SK-N-SH (cell line): ENCODE measurements at regions not wholly inside any gene's neighbourhood (a gene's known extent, or its start where the extent isn't known, plus 50 kb on each side); places are given as distances from the start of the nearest gene placed in this dataset.
"Not testable (repeated sequence)": the region's sequence is repeated elsewhere in the genome, so short reads cannot be mapped to it uniquely, and the experiment has no call there.

Experiments
- CTCF ChIA-PET: fragments of 300-600, 350-600 bp; formaldehyde crosslinking; extraction: SDS; loops from one replicate; lab custom pipeline; 2021; lab: Yijun Ruan, JAX
- POLR2A ChIA-PET: fragments of 350-600 bp; sonication (Branson Sonifier 250); formaldehyde crosslinking; extraction: SDS; loops from one replicate; lab custom pipeline; 2020; ENCODE audit warnings: antibody characterized with exemption, inconsistent platforms; lab: Yijun Ruan, JAX
- DNase-seq: peaks from one replicate; pipeline ENCODE4 v3.0.0; 2012
- H2AFZ ChIP-seq: fragments of 200-600 bp; sonication (generic); 2 replicates; pipeline ENCODE4 v1.8.1; 2016; ENCODE audit warnings: antibody characterized with exemption, mild to moderate bottlenecking, low read depth
- H3F3A ChIP-seq: fragments of 200-600 bp; sonication (generic); replicated peaks from 2 replicates; pipeline ENCODE3; 2016; ENCODE audit warnings: antibody characterized with exemption, mild to moderate bottlenecking; ENCODE audit not compliant: insufficient read depth
- H3K27ac ChIP-seq, 2 experiments: fragments of 200-500 bp in 1 of 2; fragments of 200-600 bp in 1 of 2; sonication (Bioruptor generic) in 1 of 2; sonication (generic), shearing (Covaris generic) in 1 of 2; 2 replicates each; pipeline versions ENCODE4 v1.5.1 to v1.6.1; 2014 to 2016; ENCODE audit warnings: low read depth in 2 of 2, inconsistent platforms in 1 of 2, low read length in 1 of 2, mild to moderate bottlenecking in 1 of 2, mixed read lengths in 1 of 2
- H3K27me3 ChIP-seq: fragments of 200-600 bp; sonication (generic), shearing (Covaris generic); 2 replicates; pipeline ENCODE4 v1.6.1; 2016; ENCODE audit warnings: mixed run types; ENCODE audit not compliant: insufficient read depth
- H3K36me3 ChIP-seq, 2 experiments: fragments of 200-500 bp in 1 of 2; fragments of 200-600 bp in 1 of 2; sonication (Bioruptor generic) in 1 of 2; sonication (generic) in 1 of 2; replicated peaks in 1 of 2; 2 replicates each; pipeline versions ENCODE3 to v1.5.1; 2014 to 2016; ENCODE audit warnings: low read length in 1 of 2, mild to moderate bottlenecking in 1 of 2; ENCODE audit not compliant: insufficient read depth in 2 of 2, control insufficient read depth in 1 of 2
- H3K4me1 ChIP-seq, 2 experiments: fragments of 200-500 bp in 1 of 2; fragments of 200-600 bp in 1 of 2; sonication (Bioruptor generic) in 1 of 2; sonication (generic), shearing (Covaris generic) in 1 of 2; 2 replicates each; pipeline versions ENCODE4 v1.5.1 to v1.6.1; 2014 to 2016; ENCODE audit warnings: low read depth in 1 of 2, low read length in 1 of 2, mixed run types in 1 of 2; ENCODE audit not compliant: insufficient read depth in 2 of 2, control insufficient read depth in 1 of 2
- H3K4me2 ChIP-seq: fragments of 200-600 bp; sonication (generic), shearing (Covaris generic); 2 replicates; pipeline ENCODE4 v1.6.1; 2017; ENCODE audit warnings: mixed run types
- H3K4me3 ChIP-seq, 2 experiments: fragments of 200-500 bp in 1 of 2; fragments of 200-600 bp in 1 of 2; sonication (Bioruptor generic) in 1 of 2; sonication (generic), shearing (Covaris generic) in 1 of 2; 2 replicates each; pipeline versions ENCODE4 v1.5.1 to v1.8.1; 2014 to 2016; ENCODE audit warnings: low read depth in 2 of 2, inconsistent platforms in 1 of 2, low read length in 1 of 2, mild to moderate bottlenecking in 1 of 2, mixed read lengths in 1 of 2, moderate library complexity in 1 of 2
- H3K79me2 ChIP-seq: fragments of 200-600 bp; sonication (generic); 2 replicates; pipeline ENCODE4 v1.8.1; 2017; ENCODE audit warnings: mild to moderate bottlenecking; ENCODE audit not compliant: insufficient read depth
- H3K9ac ChIP-seq: fragments of 200-600 bp; sonication (generic); 2 replicates; pipeline ENCODE4 v1.6.1; 2017; ENCODE audit warnings: mixed run types
- H3K9me2 ChIP-seq: fragments of 200-600 bp; sonication (generic); 2 replicates; pipeline ENCODE4 v1.6.1; 2017; ENCODE audit warnings: mixed run types
- H3K9me3 ChIP-seq: fragments of 200-600 bp; sonication (generic); 2 replicates; pipeline ENCODE4 v1.6.1; 2017; ENCODE audit warnings: mixed run types, mild to moderate bottlenecking, moderate library complexity
- H4K20me1 ChIP-seq: fragments of 200-600 bp; sonication (generic); 2 replicates; pipeline ENCODE4 v1.6.1; 2017; ENCODE audit warnings: mild to moderate bottlenecking, mixed run types; ENCODE audit not compliant: insufficient read depth
- CHD2 ChIP-seq: fragments of 150-350 bp; IDR thresholded peaks from 2 replicates; pipeline ENCODE4 v1.6.1; 2018; ENCODE audit warnings: low read length; ENCODE audit not compliant: partially characterized antibody
- EZH2phosphoT487 ChIP-seq: fragments of 200-600 bp; sonication (generic); IDR thresholded peaks from 2 replicates; pipeline ENCODE4 v1.6.1; 2017; ENCODE audit warnings: low read depth, mixed run types, mild to moderate bottlenecking, antibody characterized with exemption, moderate library complexity, borderline replicate concordance
- FOSL2 ChIP-seq: IDR thresholded peaks from 2 replicates; pipeline ENCODE4 v1.4.0; 2012; ENCODE audit warnings: low read depth, mild to moderate bottlenecking, moderate library complexity, borderline replicate concordance
- GABPA ChIP-seq: IDR thresholded peaks from 2 replicates; pipeline ENCODE4 v1.4.0; 2012; ENCODE audit warnings: low read depth, mild to moderate bottlenecking
- MEF2A ChIP-seq: IDR thresholded peaks from 2 replicates; pipeline ENCODE4 v1.4.0; 2012; ENCODE audit warnings: low read depth, borderline replicate concordance
- NFIC ChIP-seq: IDR thresholded peaks from 2 replicates; pipeline ENCODE4 v1.4.0; 2012; ENCODE audit warnings: borderline replicate concordance
- RAD21 ChIP-seq: IDR thresholded peaks from 2 replicates; pipeline ENCODE4 v1.6.1; 2012; ENCODE audit warnings: mild to moderate bottlenecking, low read length
- SMC3 ChIP-seq: IDR thresholded peaks from 2 replicates; pipeline ENCODE4 v1.6.1; 2012; ENCODE audit warnings: low read depth, low read length, improper control_type of control experiment
- TAF1 ChIP-seq: IDR thresholded peaks from 2 replicates; pipeline ENCODE4 v1.6.1; 2012; ENCODE audit warnings: low read depth, mild to moderate bottlenecking, low read length, moderate library complexity, borderline replicate concordance
- TCF12 ChIP-seq: IDR thresholded peaks from 2 replicates; pipeline ENCODE4 v1.4.0; 2012
- TEAD4 ChIP-seq: IDR thresholded peaks from 2 replicates; pipeline ENCODE4 v1.4.0; 2012; ENCODE audit warnings: mild to moderate bottlenecking, borderline replicate concordance; ENCODE audit not compliant: insufficient read depth
- YY1 ChIP-seq: IDR thresholded peaks from 2 replicates; pipeline ENCODE4 v1.4.0; 2012; ENCODE audit warnings: low read depth, mild to moderate bottlenecking
- WGBS: methylation state at CpG from one replicate; pipeline ENCODE4 v1.1.6; 2017; ENCODE audit warnings: low lambda C conversion rate; 5-methylcytosine and 5-hydroxymethylcytosine counted together
- TF ChIP-seq, protein P1 (sequence below): fragments of 200-600 bp; sonication (generic); IDR thresholded peaks from 2 replicates; pipeline ENCODE4 v1.6.1; 2017; ENCODE audit warnings: antibody characterized with exemption, mild to moderate bottlenecking, moderate library complexity
- TF ChIP-seq, protein P2 (sequence below): IDR thresholded peaks from 2 replicates; pipeline ENCODE4; 2012
- TF ChIP-seq, protein P3 (sequence below): fragments of 150-350 bp; IDR thresholded peaks from 2 replicates; pipeline ENCODE4 v1.6.1; 2016; ENCODE audit warnings: mild to moderate bottlenecking, low read depth, low read length

DNA sequence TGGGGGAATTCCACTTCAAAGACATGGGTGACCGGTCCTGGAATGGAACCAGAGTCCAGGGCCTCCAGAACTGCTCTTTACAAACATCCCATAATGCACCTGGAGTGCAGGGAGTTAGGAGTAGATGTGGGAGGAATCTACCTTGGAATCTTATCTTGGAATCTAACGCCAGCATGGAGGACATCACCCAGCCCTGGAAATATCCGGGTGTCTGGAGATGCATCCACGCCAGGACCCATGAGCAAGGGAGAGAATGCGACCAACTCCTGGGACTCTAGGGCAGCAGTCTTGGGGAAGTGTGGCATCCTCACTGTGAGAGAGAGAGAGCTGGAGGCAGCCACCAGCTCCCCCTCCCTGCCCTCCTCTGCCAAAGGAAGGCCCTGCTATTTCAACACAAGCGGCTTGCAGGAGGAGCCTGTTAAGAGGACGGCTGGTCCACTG, 211.8 kb downstream of the UQCRFS1 start (continued):
- TF ChIP-seq, protein P1, sequence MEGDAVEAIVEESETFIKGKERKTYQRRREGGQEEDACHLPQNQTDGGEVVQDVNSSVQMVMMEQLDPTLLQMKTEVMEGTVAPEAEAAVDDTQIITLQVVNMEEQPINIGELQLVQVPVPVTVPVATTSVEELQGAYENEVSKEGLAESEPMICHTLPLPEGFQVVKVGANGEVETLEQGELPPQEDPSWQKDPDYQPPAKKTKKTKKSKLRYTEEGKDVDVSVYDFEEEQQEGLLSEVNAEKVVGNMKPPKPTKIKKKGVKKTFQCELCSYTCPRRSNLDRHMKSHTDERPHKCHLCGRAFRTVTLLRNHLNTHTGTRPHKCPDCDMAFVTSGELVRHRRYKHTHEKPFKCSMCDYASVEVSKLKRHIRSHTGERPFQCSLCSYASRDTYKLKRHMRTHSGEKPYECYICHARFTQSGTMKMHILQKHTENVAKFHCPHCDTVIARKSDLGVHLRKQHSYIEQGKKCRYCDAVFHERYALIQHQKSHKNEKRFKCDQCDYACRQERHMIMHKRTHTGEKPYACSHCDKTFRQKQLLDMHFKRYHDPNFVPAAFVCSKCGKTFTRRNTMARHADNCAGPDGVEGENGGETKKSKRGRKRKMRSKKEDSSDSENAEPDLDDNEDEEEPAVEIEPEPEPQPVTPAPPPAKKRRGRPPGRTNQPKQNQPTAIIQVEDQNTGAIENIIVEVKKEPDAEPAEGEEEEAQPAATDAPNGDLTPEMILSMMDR: no peak
- no peak for TF ChIP-seq TEAD4
- TF ChIP-seq TCF12: no peak
- no peak for TF ChIP-seq FOSL2
- TF ChIP-seq, all 33 proteins: peak for 0

DNA sequence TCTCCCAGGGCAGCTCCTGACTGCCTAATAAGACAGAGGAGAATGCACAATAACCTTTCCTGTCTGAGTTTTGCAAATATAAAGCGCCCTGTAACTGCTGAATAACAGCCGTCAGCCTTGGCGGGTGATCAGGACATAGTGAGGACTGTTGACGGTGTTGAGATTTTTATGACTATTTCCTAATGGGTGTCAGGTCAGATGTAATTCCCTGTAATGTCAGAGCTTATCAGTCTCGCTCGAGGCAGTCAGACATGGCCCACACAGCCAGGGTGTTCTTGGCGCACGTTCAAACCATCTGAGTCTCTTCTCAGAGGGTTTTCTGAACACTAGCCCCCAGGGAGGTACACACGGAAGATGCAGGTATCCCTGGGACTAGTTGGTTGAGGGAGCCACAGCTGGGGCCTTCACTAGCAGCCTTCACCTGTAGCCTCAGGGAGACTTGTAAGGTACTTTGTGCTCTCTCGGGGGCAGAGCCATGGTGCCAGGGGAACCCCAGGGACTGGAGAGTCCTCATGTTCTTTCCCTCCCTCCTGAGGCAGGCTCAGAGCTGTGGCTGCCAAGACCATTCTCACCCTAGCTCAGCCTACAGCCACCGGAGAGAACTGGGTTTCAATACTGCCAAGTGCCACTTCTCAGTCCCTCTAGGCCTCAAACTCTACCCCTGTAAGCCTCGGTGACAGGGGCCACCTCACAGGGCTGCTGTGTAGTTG, 213.1 kb downstream of the UQCRFS1 start:
- ChIA-PET CTCF (interaction anchor here (1.7 kb wide), 1 partner anchor 15 kb away, joined by 4 read pairs; no protein-coding TSS in a partner anchor), POLR2A (no interaction called here)
- H3K4me1 ChIP-seq: no peaks in the 10 kb centered on the region
- H3K4me2 ChIP-seq: no peak overlapping the region
- H3K79me2 ChIP-seq: no peaks in the 10 kb centered on the region
- H2AFZ ChIP-seq: no peak overlapping the region
- no peak overlapping the region for H3K27ac ChIP-seq
- no peak for TF ChIP-seq TCF12
- no peak for TF ChIP-seq YY1
- TF ChIP-seq MEF2A: no peak
- no peaks in the 10 kb centered on the region for H3K36me3 ChIP-seq
- DNase-seq: no peak
- no peaks in the 10 kb centered on the region for H3K27me3 ChIP-seq
- H3K9me3 ChIP-seq: no peaks in the 10 kb centered on the region
- H3K9ac ChIP-seq: no peak overlapping the region
- H3K9me2 ChIP-seq: no peaks in the 10 kb centered on the region
- H4K20me1 ChIP-seq: no peaks in the 10 kb centered on the region
- no peaks in the 10 kb centered on the region for H3F3A ChIP-seq
- H3K4me3 ChIP-seq: no peak overlapping the region
- WGBS: 30% methylated on average over 11 of the region's 12 CpGs

DNA sequence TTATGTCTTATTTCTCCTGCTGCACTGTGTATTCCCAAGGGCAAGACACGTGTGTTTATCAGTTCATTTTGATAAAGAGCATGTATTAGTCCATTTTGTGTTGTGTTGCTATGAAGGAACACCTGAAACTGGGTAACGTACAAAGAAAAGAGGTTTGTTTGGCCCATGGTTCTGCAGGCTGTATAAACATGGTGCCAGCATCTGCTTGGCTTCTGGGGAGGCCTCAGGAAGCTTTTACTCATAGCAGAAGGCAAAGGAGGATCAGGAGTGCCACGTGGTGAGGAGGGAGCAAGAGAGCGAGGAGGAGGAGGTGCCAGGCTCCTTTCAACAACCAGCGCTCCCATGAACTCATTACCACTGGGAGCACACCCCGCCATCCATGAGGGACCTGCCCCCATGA, 214.0 kb downstream of the UQCRFS1 start:
- Histone ChIP-seq H2AFZ (no peak overlapping the region), H3K4me2 (no peak overlapping the region), H3K36me3 (no peaks in the 10 kb centered on the region), H3K9me3 (no peaks in the 10 kb centered on the region), H3K9me2 (no peaks in the 10 kb centered on the region), H3K27ac (no peak overlapping the region), H3K27me3 (no peaks in the 10 kb centered on the region), H3K9ac (no peak overlapping the region), H3K79me2 (no peaks in the 10 kb centered on the region), H3K4me1 (no peaks in the 10 kb centered on the region), H3K4me3 (no peak overlapping the region), H4K20me1 (no peaks in the 10 kb centered on the region), H3F3A (no peaks in the 10 kb centered on the region)
- no peak for DNase-seq
- WGBS: 38% methylated on average over 6 of the region's 6 CpGs
- ChIA-PET CTCF (no interaction called here), POLR2A (no interaction called here)
- no peak for TF ChIP-seq EZH2phosphoT487
- TF ChIP-seq CHD2: no peak
- TF ChIP-seq TAF1: no peak
- no peak for TF ChIP-seq GABPA
- TF ChIP-seq, protein P2, sequence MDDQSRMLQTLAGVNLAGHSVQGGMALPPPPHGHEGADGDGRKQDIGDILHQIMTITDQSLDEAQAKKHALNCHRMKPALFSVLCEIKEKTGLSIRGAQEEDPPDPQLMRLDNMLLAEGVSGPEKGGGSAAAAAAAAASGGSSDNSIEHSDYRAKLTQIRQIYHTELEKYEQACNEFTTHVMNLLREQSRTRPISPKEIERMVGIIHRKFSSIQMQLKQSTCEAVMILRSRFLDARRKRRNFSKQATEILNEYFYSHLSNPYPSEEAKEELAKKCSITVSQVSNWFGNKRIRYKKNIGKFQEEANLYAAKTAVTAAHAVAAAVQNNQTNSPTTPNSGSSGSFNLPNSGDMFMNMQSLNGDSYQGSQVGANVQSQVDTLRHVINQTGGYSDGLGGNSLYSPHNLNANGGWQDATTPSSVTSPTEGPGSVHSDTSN: no peak
- TF ChIP-seq SMC3: no peak
- no peak for TF ChIP-seq RAD21
- TF ChIP-seq NFIC: no peak
- TF ChIP-seq, protein P3, sequence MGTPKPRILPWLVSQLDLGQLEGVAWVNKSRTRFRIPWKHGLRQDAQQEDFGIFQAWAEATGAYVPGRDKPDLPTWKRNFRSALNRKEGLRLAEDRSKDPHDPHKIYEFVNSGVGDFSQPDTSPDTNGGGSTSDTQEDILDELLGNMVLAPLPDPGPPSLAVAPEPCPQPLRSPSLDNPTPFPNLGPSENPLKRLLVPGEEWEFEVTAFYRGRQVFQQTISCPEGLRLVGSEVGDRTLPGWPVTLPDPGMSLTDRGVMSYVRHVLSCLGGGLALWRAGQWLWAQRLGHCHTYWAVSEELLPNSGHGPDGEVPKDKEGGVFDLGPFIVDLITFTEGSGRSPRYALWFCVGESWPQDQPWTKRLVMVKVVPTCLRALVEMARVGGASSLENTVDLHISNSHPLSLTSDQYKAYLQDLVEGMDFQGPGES: no peak

DNA sequence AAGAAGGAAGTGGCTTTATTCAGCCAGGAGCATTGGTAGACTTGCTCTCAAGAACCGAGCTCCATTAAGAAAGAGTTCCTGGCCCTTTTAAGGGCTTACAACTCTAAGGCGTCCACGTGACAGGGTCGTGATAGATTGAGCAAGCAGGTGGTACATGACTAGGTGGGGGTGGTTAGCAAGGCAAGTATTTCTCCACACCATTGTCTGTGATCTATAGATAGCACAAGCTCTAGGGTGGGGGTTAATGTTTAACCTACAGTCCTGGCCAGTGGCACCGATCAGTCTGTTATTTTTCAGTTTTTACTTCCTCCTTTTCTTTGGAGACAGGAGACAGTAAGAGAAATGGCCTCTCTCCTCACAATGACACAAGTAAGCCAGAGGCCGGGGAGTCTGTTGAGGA, 215.1 kb downstream of the UQCRFS1 start:
- H3K79me2 ChIP-seq, H4K20me1 ChIP-seq, POLR2A ChIA-PET, H3K4me1 ChIP-seq, DNase-seq, H3F3A ChIP-seq, H2AFZ ChIP-seq, H3K27me3 ChIP-seq, H3K4me2 ChIP-seq, H3K9me3 ChIP-seq, H3K4me3 ChIP-seq, H3K36me3 ChIP-seq, H3K9me2 ChIP-seq, CTCF ChIA-PET, H3K27ac ChIP-seq, H3K9ac ChIP-seq: not testable (repeated sequence)
- WGBS: 4% methylated on average over 6 of the region's 6 CpGs
